ENCODE measurements at regions not wholly inside any gene's neighbourhood (a gene's known extent, or its start where the extent isn't known, plus 50 kb on each side); places are given as distances from the start of the nearest gene placed in this dataset.

GRCh38 chr12:72839696-72840095, 567.5 kb downstream of the TRHDE start:
- Histone ChIP-seq H3K27me3 (no peaks in the 10 kb centered on the region), H3K9me3 (no peaks in the 10 kb centered on the region), H3K36me3 (no peaks in the 10 kb centered on the region), H3K4me3 (no peak overlapping the region), H3K4me1 (no peaks in the 10 kb centered on the region), H3K27ac (no peak overlapping the region)
- WGBS: 17% methylated on average over 1 of the region's 1 CpG
- TF ChIP-seq CTCF (IDR thresholded peaks at IDR 0.05) (no peak), POLR2A (IDR thresholded peaks at IDR 0.05) (no peak), EP300 (IDR thresholded peaks at IDR 0.05) (no peak), POLR2AphosphoS5 (IDR thresholded peaks at IDR 0.05) (no peak)
- no peak for DNase-seq (ENCODE audit: low spot score in 2 of 2)

GRCh38 chr12:72863671-72864070, 591.5 kb downstream of the TRHDE start:
- Histone ChIP-seq H3K36me3 (no peaks in the 10 kb centered on the region), H3K4me1 (no peaks in the 10 kb centered on the region), H3K27ac (no peak overlapping the region), H3K4me3 (no peak overlapping the region), H3K9me3 (no peaks in the 10 kb centered on the region), H3K27me3 (no peaks in the 10 kb centered on the region)
- 33% methylated on average over 2 of the region's 2 CpGs for WGBS
- TF ChIP-seq CTCF (IDR thresholded peaks at IDR 0.05) (no peak), EP300 (IDR thresholded peaks at IDR 0.05) (no peak), POLR2AphosphoS5 (IDR thresholded peaks at IDR 0.05) (no peak), POLR2A (IDR thresholded peaks at IDR 0.05) (no peak)
- DNase-seq (ENCODE audit: low spot score in 2 of 2): no peak

DNA sequence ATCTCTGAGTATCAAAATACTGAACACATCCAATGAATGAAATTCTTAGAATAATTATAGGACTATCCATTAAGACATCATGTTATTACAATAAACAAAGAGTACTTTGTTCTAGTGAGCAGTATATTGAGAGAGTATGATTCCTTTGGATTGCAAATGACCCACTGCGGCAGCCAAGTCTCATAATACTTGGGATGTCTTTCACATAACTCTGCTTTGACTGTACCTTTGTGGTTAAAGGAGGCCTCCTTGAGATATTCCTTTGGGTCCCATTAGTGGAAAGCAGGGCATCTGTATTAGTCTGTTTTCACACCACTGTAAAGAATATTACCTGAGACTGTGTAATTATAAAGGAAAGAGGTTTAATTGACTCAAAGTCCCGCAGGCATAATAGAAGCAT, 593.8 kb downstream of the TRHDE start:
- DNase-seq (ENCODE audit: low spot score in 2 of 2): no peak
- H3K27ac ChIP-seq: no peak overlapping the region
- no peaks in the 10 kb centered on the region for H3K4me1 ChIP-seq
- H3K9me3 ChIP-seq: no peaks in the 10 kb centered on the region
- WGBS: 88% methylated on average over 2 of the region's 2 CpGs
- no peaks in the 10 kb centered on the region for H3K36me3 ChIP-seq
- TF ChIP-seq EP300 (IDR thresholded peaks at IDR 0.05) (no peak), CTCF (IDR thresholded peaks at IDR 0.05) (no peak)
- no peak overlapping the region for H3K4me3 ChIP-seq
- H3K27me3 ChIP-seq: no peaks in the 10 kb centered on the region

GRCh38 chr12:72869024-72869423, 596.9 kb downstream of the TRHDE start:
- TF ChIP-seq POLR2AphosphoS5 (IDR thresholded peaks at IDR 0.05) (no peak), POLR2A (IDR thresholded peaks at IDR 0.05) (no peak), CTCF (IDR thresholded peaks at IDR 0.05) (no peak), EP300 (IDR thresholded peaks at IDR 0.05) (no peak)
- no peaks in the 10 kb centered on the region for H3K27me3 ChIP-seq

DNA sequence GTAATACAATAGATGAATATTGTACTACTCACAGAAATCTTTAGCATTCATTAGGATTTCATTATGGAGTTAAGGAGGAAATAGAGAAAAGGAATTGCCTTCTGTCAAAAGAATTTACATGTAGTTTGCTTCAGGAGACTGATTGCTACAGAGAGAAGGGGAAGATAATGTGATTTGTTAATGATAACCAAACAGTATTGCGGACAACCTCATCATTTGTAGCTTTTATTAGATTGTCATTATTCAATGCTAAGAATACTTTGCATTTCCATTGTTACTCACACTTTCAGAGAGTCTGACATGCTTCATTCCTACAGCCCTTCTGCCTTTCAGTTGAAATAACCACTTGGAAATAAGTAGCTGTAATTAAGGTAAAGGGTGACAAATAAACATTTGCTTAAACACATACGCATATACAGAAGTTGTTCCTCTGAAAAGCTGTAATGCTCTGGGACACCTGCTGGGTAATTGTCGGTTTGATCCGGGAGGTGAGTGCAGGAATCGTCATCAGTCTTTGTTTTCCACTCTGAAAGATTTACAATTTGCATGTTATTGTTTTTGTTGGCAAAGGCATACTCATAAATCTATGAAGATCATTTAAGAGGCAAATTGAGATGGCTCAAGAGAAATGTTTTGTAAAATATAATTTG, 600.2 kb downstream of the TRHDE start:
- Histone ChIP-seq H3K4me3 (no peak overlapping the region), H3K27me3 (no peaks in the 10 kb centered on the region), H3K36me3 (no peaks in the 10 kb centered on the region), H3K27ac (no peak overlapping the region), H3K4me1 (no peaks in the 10 kb centered on the region), H3K9me3 (peaks cover 10% of the 10 kb centered on the region)
- 56% methylated on average over 5 of the region's 5 CpGs for WGBS
- no peak for DNase-seq (ENCODE audit: low spot score in 2 of 2)
- TF ChIP-seq POLR2A (IDR thresholded peaks at IDR 0.05): no peak
- TF ChIP-seq EP300 (IDR thresholded peaks at IDR 0.05): no peak
- TF ChIP-seq CTCF (IDR thresholded peaks at IDR 0.05): no peak
- TF ChIP-seq POLR2AphosphoS5 (IDR thresholded peaks at IDR 0.05): no peak

More at GRCh38 chr12:72869024-72869423, 596.9 kb downstream of the TRHDE start:
- H3K4me3 ChIP-seq: no peak overlapping the region
- no peaks in the 10 kb centered on the region for H3K36me3 ChIP-seq
- no peak for DNase-seq (ENCODE audit: low spot score in 2 of 2)
- WGBS: 59% methylated on average over 6 of the region's 6 CpGs
- H3K27ac ChIP-seq: no peak overlapping the region
- peaks cover 4% of the 10 kb centered on the region for H3K9me3 ChIP-seq
- H3K4me1 ChIP-seq: no peaks in the 10 kb centered on the region

Data from suprapubic skin (tissue), 4 donors.